B cell (primary cell): ENCODE measurements at regions not wholly inside any gene's neighbourhood (a gene's known extent, or its start where the extent isn't known, plus 50 kb on each side); places are given as distances from the start of the nearest gene placed in this dataset.

Experiments
- EZH2 ChIP-seq: IDR thresholded peaks from 2 replicates; pipeline ENCODE4 v1.6.1; 2012; ENCODE audit warnings: borderline replicate concordance, low read depth, mild to moderate bottlenecking, moderate library complexity, low read length; ENCODE audit not compliant: insufficient read depth, poor library complexity, severe bottlenecking
- TF ChIP-seq, protein P1 (sequence below): fragments of 200-600 bp; IDR thresholded peaks from one replicate; pipeline ENCODE4 v1.8.0; 2022; ENCODE audit warnings: antibody characterized with exemption, mild to moderate bottlenecking

- no peak for TF ChIP-seq EZH2
- TF ChIP-seq, protein P1, sequence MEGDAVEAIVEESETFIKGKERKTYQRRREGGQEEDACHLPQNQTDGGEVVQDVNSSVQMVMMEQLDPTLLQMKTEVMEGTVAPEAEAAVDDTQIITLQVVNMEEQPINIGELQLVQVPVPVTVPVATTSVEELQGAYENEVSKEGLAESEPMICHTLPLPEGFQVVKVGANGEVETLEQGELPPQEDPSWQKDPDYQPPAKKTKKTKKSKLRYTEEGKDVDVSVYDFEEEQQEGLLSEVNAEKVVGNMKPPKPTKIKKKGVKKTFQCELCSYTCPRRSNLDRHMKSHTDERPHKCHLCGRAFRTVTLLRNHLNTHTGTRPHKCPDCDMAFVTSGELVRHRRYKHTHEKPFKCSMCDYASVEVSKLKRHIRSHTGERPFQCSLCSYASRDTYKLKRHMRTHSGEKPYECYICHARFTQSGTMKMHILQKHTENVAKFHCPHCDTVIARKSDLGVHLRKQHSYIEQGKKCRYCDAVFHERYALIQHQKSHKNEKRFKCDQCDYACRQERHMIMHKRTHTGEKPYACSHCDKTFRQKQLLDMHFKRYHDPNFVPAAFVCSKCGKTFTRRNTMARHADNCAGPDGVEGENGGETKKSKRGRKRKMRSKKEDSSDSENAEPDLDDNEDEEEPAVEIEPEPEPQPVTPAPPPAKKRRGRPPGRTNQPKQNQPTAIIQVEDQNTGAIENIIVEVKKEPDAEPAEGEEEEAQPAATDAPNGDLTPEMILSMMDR, result no peak
These were observed 159.6 kb upstream of the MYLIP start for GRCh38 chr6:15969236-15969778.
